ENCODE measurements at regions not wholly inside any gene's neighbourhood (a gene's known extent, or its start where the extent isn't known, plus 50 kb on each side); places are given as distances from the start of the nearest gene placed in this dataset.

GRCh38 chr10:109280837-109281236 is 642.5 kb downstream of the XPNPEP1 start:
- no peak for TF ChIP-seq CTCF (IDR thresholded peaks at IDR 0.05)
- no peak for TF ChIP-seq POLR2A (IDR thresholded peaks at IDR 0.05)

All from uterus (tissue), 2 donors.